Activated naive CD4-positive, alpha-beta T cell treated with anti-CD3 and anti-CD28 coated beads, Interleukin-2, amount 50 U/mL, for 72 hours (primary cell): ENCODE measurements at regions not wholly inside any gene's neighbourhood (a gene's known extent, or its start where the extent isn't known, plus 50 kb on each side); places are given as distances from the start of the nearest gene placed in this dataset.

ENCODE experiments used
- ATAC-seq, 2 donors: fragments of 150-1000 bp; cut with Tn5 transposase; 2 replicates each; pipeline ENCODE4 v1.10.0; 2021; ENCODE audit warnings: mild to moderate bottlenecking in 2 of 2, moderate library complexity in 2 of 2
- DNase-seq, 2 donors: peaks; one replicate each; pipeline ENCODE4 v3.0.0; 2021 to 2022; ENCODE audit warnings: low spot score in 2 of 2
- H3K27ac Mint-ChIP-seq, 2 donors: one replicate each; pipeline ENCODE4 v1.8.0; 2022; ENCODE audit warnings: mild to moderate bottlenecking in 2 of 2, mixed read lengths in 2 of 2
- H3K36me3 Mint-ChIP-seq, 2 donors: one replicate each; pipeline ENCODE4 v1.8.0; 2022; ENCODE audit warnings: mixed read lengths in 2 of 2
- H3K9me3 Mint-ChIP-seq, 2 donors: one replicate each; pipeline ENCODE4 v1.8.0; 2022; ENCODE audit warnings: mixed read lengths in 2 of 2

DNA sequence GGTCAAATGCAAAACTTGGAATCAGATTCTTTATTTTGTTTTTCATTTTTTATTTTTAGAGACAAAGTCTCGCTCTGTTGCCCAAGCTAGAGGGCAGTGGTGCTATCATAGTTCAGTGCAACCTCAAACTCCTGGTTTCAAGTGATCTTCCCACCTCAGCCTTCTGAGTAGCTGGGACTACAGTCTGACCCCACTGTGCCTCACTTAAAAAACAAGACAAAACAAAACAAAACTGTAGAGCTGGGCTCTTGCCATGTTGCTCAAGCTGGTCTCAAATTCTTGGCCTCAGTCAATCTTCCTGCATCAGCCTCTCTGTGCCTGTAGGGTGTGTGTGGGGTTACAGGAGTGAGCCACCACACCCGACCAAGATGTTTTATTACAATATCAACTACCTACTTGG is 396.0 kb upstream of the USP24 start:
- ATAC-seq: no peak
- H3K9me3 Mint-ChIP-seq: peaks cover 0 to 11% of the 10 kb centered on the region in 2 donors

DNA sequence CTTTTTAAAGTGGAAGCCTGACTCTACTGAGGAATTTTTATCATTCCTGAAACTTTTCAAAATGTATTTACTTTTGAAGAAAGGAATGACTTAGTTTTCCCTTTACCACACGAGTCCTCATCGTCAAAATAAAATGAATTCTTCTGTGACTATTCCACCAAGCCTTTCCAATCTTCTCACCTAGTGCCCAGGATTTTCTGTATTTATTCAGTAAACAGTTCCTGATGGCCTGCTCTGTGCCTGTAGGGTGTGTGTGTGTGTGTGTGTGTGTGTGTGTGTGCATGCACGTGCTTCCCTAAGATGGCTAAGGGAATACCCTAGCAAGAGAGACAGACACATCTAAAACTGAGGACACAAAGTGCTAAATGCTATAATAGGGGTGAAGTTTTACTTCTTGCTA is 395.0 kb upstream of the USP24 start:
- no peaks in the 10 kb centered on the region for H3K36me3 Mint-ChIP-seq
- H3K27ac Mint-ChIP-seq: no peak overlapping the region
- H3K9me3 Mint-ChIP-seq: peaks cover 0 to 5% of the 10 kb centered on the region in 2 donors
- no peak for ATAC-seq
- no peak for DNase-seq

More for the DNA sequence above, 396.0 kb upstream of the USP24 start:
- no peak overlapping the region for H3K27ac Mint-ChIP-seq
- DNase-seq: no peak
- peaks cover 0 to 5% of the 10 kb centered on the region in 2 donors for H3K36me3 Mint-ChIP-seq

DNA sequence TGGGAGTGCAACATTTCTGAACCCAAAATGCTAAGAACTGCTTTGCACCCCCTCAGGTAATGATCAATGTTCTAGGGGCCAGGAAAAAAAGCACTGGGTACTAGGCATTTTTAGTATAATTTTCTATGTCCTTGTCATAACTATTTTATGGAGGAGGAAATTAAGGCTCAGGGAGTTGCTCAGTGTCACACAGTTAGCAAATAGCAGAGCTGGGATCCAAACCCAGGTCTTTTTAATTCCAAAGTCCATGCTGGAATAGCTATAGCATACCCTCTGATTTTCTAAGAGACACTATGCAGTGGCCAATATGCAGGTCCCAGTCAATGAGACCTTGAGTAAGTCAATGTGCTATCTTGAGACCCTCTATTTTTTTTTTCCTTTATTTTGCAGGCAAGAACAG is 394.5 kb upstream of the USP24 start:
- H3K9me3 Mint-ChIP-seq: peaks cover 0 to 5% of the 10 kb centered on the region in 2 donors
- ATAC-seq: no peak
- H3K27ac Mint-ChIP-seq: no peak overlapping the region
- H3K36me3 Mint-ChIP-seq: no peaks in the 10 kb centered on the region
- no peak for DNase-seq

DNA sequence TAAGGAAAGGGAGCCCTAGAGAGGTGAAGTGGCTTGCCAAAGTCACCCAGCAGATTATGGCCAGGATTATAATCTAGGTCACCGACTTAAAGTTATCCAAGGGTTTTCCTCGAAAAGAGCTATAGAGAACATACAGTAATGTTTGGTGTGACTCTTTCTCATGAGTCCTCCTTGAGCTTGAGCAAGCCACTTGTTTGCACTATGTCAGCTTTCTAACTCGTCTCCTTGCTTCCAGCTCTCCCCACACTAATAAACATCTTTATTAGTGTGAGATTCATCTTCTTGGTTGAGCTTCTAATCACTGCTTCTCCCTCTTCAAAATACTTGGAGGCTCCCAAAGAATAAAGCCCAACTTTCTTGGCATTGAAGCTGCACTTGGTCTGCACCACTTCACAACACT is 390.0 kb upstream of the USP24 start:
- no peak for ATAC-seq
- H3K27ac Mint-ChIP-seq: no peak overlapping the region

DNA sequence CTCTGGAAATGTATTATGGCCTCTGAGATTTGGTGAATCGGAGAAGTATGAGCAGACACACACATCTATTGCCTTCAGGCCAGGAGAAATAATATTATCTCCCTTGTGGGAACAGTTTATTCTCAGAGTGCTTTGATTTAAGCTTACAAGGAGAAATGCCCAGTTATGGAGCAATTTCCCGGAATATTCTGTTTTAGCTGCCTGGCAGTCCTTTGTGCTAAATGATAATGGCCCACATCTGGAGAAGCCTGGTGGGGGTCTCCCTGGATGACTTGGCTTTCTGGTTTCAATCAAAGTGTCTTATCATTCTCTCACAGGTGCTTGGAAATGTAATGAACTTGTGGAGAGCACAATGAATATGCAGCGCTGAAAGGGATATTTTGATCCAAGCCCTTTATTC is 389.6 kb upstream of the USP24 start:
- H3K9me3 Mint-ChIP-seq: peaks cover 0 to 5% of the 10 kb centered on the region in 2 donors
- no peak for DNase-seq
- H3K27ac Mint-ChIP-seq: no peak overlapping the region
- no peak for ATAC-seq
- no peaks in the 10 kb centered on the region for H3K36me3 Mint-ChIP-seq

More for the DNA sequence above, 390.0 kb upstream of the USP24 start:
- no peak for DNase-seq
- H3K9me3 Mint-ChIP-seq: peaks cover 0 to 5% of the 10 kb centered on the region in 2 donors
- no peaks in the 10 kb centered on the region for H3K36me3 Mint-ChIP-seq

DNA sequence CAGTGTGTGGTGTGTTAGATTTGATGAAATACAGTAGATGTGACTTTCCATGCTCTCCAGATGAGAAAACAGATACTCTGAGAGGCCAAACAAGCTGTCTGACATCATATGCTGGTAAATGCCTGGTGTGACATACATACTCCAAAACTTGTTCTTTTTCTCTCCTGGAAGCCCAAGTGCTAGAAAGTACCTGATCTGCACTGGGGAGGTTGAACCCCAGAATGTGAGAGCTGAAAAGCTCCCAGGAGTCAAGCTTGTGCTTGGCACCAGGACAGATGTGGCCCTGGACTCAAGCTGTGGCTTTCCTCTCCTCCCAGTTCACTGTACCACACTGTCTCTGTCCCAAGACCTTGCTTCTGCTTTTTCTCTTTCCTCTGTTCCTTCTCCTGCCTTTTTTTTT is 389.0 kb upstream of the USP24 start:
- peaks cover 0 to 5% of the 10 kb centered on the region in 2 donors for H3K9me3 Mint-ChIP-seq
- ATAC-seq: no peak

DNA sequence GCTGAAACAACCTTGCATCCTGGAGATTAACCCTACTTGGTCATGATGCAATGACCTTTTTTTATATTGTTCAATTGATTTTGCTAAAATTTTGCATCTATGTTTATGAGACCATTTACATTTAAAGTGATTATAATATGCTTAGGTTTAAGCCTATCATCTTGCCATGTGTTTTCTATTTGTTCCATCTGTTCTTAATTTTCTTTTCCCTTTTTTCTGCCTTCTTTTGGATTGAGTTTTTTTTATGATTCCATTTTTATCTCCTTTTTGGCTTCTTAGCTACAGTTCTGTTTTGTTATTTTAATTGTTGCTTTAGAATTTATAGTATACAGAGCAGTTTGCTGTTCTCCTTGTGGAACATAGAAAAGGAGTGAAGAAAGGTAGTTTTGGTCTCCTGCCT is 385.1 kb upstream of the USP24 start:
- no peak overlapping the region for H3K27ac Mint-ChIP-seq
- peaks cover 7 to 16% of the 10 kb centered on the region in 2 donors for H3K9me3 Mint-ChIP-seq
- ATAC-seq (no peak), DNase-seq (no peak)
- H3K36me3 Mint-ChIP-seq: peaks cover 0 to 4% of the 10 kb centered on the region in 2 donors

More for the DNA sequence above, 389.0 kb upstream of the USP24 start:
- no peak overlapping the region for H3K27ac Mint-ChIP-seq
- DNase-seq: no peak
- no peaks in the 10 kb centered on the region for H3K36me3 Mint-ChIP-seq

DNA sequence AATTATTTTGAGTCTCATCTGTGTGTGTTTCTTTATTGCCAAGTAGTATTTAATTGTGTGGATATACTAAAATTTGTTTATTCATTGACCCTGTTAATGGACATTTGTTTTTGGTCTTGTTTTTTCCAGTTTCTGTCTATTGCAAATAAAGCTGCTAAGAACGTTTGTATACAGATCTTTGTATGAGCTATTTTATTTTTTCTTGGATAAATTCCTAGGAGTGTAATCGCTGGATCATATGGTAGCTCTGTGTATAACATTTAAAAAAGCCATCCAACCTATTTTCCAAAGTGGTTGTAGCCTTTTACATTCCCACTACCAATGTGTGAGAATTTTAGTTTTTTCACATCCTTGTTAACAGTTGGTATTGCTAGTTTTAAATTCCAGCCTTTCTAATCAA is 382.7 kb upstream of the USP24 start:
- DNase-seq: no peak
- Mint-ChIP-seq H3K27ac (no peak overlapping the region), H3K36me3 (peaks cover 0 to 4% of the 10 kb centered on the region in 2 donors), H3K9me3 (peaks cover 7 to 20% of the 10 kb centered on the region in 2 donors)
- ATAC-seq: no peak

DNA sequence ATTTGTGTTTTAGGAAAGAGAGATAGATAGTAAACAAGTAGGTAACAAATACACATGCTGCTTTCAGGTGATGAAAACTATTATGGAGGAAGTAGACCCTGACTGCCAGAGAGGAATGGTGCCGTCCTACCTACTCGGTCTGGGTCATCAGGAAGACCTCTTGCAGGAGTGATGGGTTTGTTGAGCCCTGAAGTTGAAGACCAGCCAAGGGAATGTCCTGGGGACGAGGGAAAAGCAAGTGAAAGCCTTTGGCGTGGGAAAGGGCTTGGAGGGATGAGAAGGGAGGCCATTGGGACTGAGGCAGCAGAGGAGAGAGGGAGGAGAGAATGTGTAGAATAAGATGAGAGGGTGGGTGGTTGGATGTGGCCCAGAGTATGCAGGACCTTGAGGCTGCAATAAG is 379.5 kb upstream of the USP24 start:
- DNase-seq (no peak), ATAC-seq (no peak)
- H3K9me3 Mint-ChIP-seq: peaks cover 7 to 24% of the 10 kb centered on the region in 2 donors
- H3K36me3 Mint-ChIP-seq: peaks cover 0 to 4% of the 10 kb centered on the region in 2 donors
- H3K27ac Mint-ChIP-seq: no peak overlapping the region

DNA sequence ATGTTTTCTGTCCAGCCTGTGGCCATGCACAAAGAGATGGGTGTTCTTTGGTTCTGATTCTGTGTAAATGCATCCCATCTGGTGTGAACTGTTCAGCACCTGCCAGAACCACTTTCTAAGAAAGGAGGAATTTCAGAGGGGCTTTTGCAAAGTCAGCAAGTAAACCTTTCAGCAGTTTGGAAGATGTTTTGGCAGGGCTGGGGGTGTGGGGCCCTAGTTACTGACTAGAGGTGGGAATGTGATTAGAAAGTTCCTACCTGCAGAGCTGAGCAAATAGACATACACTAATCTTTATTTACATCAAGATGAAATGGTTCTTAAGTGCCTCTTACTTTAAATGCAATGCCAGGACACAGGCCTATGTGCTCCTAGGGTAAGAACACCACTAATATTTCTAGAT is 378.1 kb upstream of the USP24 start:
- DNase-seq (no peak), ATAC-seq (no peak)
- Mint-ChIP-seq H3K9me3 (peaks cover 7 to 24% of the 10 kb centered on the region in 2 donors), H3K36me3 (peaks cover 0 to 4% of the 10 kb centered on the region in 2 donors), H3K27ac (no peak overlapping the region)

DNA sequence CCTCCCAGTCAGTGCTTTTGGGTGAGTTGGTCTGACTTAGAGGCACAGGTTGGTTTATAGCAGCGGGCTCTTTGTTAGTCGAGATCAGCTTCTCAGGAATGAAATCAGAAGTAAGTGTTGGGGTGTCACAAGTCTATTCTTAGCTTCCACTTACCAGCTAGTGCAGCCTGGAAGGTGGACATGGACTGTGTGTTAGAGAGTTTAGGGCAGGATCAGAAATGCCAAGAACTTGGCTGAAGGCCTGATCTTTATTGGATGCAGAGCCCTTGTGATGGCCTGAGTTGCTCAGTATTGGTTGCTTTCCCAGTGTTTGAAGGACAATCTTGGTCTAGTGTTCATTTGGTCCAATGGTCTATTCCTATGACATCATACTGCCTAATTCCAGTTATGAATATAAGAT is 377.0 kb upstream of the USP24 start:
- H3K27ac Mint-ChIP-seq: no peak overlapping the region
- peaks cover 0 to 4% of the 10 kb centered on the region in 2 donors for H3K36me3 Mint-ChIP-seq
- ATAC-seq (no peak), DNase-seq (no peak)
- peaks cover 4 to 19% of the 10 kb centered on the region in 2 donors for H3K9me3 Mint-ChIP-seq

DNA sequence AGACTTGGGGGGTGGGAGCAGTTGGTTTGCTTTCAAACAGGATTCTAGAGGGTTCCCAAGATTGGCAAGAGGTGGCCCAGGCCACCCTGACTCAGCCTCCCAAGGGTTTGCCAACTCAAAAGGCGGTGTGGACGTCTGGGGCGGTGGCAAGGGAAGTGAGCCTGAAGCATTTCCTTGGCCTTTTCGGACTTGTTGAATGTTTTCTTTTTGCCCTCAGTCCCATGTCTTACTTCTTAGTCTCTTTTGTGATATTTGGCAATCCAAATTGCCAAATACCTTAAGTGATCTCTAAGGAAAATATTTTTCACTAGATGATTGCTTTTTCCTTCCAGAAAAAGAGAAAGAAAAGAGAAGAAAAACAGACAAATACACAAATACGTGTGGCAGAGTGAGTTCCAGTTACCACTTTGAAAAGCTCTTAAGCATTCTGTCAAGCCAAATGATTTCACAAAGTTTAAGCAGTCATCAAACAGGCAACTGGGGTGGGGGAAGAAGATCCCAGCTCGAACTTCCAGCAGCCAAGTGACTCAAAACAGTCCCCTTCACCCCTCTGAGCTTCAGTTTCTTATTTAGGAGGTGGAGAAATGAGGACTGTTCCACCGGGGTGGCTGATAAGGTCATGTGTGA is 374.6 kb upstream of the USP24 start:
- no peak for DNase-seq
- no peak for ATAC-seq
- H3K27ac Mint-ChIP-seq: no peak overlapping the region
- H3K36me3 Mint-ChIP-seq: no peaks in the 10 kb centered on the region
- peaks cover 0 to 8% of the 10 kb centered on the region in 2 donors for H3K9me3 Mint-ChIP-seq

DNA sequence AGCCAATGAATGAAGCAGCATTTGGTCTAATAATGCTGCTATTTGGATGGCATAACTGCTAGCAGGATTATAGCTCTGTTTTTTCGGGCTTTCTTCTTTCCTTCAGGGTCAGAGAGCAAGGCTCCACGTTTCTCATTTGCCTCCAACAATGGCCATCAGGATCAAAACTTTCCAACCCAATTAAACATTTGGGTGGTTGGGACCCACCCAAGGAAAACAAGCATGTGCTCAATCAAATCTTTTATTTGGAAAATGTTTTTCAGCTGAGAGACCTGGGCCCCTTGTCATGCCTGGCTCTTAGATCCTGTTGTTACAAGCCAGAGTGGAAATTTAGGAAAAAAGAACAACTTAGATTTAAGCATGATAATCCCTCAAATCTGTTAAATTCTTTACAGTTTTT is 373.1 kb upstream of the USP24 start:
- H3K36me3 Mint-ChIP-seq: no peaks in the 10 kb centered on the region
- no peak overlapping the region for H3K27ac Mint-ChIP-seq
- no peak for ATAC-seq
- peaks cover 0 to 4% of the 10 kb centered on the region in 2 donors for H3K9me3 Mint-ChIP-seq
- no peak for DNase-seq

DNA sequence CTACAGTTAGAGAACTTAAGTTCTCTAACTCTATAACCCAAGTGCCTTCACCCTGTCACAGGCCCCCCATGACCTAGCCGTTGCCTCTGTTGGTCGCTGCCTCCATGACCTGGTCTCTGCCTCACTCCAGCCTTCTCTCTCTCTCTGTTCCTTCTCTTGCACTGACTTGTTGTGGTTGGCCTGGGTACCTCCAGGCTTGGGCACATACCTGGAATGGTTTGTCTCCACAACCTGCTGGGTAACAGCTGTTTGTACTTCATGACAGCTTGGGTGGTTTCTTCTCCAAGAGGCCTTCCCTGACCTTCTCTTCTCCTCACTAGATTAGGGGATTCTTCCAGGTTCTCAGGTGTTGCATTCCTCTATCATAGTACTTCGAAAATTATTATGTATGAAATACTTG is 371.6 kb upstream of the USP24 start:
- DNase-seq (no peak), ATAC-seq (no peak)
- no peak overlapping the region for H3K27ac Mint-ChIP-seq
- no peaks in the 10 kb centered on the region for H3K9me3 Mint-ChIP-seq
- H3K36me3 Mint-ChIP-seq: no peaks in the 10 kb centered on the region

DNA sequence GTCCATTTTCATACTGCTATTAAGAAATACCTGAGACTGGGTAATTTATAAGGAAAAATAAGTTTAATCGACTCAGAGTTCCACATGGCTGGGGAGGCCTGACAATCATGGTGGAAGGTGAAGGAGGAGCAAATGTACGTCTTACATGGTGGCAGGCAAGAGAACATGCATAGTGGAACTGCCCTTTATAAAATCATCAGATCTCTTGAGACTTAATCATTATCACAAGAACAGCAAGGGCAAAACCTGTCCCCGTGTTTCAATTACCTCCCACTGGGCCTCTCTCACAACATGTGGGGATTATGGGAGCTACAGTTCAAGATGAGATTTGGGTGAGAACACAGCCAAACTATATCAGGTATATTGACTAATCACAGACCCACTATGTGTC is 370.2 kb upstream of the USP24 start:
- Mint-ChIP-seq H3K36me3 (no peaks in the 10 kb centered on the region), H3K9me3 (no peaks in the 10 kb centered on the region), H3K27ac (no peak overlapping the region)
- no peak for DNase-seq
- no peak for ATAC-seq

DNA sequence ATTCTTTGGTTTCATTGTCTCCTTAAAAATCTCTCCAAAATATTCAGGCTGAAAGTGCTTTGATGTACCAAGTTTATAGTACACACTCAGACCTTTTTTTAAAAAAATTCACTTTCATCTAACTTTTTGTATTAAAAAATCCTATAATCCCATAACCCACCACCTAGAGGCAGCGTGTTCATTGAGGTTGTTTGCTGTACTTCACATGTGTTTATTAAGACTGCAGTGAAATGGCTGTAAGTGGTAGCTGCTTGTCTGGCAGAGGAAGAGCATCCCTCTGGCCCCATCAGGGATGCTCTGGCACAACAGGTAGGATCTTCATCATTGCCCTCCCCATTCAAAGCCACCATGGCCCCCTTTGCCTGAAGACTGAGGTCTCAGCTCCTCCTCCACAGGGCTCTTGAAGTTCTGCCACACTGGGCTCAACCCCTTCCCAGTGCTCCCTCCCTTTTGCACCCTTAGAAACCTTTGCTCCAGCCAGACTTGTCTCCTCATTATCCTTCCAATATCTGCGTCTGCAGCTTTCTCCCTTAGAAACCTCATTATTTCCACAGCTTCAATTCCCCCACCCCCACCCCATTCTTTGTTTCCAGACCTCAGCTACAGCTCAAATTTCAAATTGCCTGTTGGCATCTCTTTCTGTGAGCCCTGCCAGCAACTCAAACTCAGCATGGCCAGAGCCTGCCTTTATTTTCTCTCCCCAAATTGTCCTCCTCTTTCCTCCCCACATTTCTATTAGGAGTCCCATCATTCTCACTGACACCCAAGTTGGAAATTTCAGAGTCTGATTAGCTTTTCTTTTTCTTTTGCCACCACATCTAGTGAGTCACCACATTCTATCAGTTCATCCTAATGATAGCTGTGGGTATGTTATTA is 369.6 kb upstream of the USP24 start:
- Mint-ChIP-seq H3K27ac (no peak overlapping the region), H3K36me3 (no peaks in the 10 kb centered on the region), H3K9me3 (no peaks in the 10 kb centered on the region)
- DNase-seq: no peak
- ATAC-seq: no peak

DNA sequence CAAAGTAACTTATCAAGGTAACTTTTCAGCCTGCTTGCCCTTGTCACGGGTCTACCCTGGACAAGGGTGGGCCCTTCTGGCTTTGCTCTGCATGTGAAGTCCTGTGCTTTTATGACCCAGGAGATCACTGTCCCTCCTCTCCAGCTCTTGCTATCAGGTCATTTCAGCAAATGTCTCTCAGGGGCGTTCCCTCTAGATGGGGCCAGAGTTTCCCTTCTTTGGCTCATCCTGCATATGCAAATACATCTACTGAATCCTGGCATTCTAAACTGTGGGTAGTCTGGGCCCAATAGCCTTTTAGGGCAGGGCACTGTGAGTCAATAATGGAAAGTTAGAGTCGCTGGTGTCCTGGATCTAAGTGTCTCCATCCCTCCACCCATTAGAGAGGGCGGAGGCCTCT is 366.9 kb upstream of the USP24 start:
- DNase-seq (no peak), ATAC-seq (no peak)
- H3K27ac Mint-ChIP-seq: no peak overlapping the region
- no peaks in the 10 kb centered on the region for H3K9me3 Mint-ChIP-seq
- H3K36me3 Mint-ChIP-seq: no peaks in the 10 kb centered on the region

DNA sequence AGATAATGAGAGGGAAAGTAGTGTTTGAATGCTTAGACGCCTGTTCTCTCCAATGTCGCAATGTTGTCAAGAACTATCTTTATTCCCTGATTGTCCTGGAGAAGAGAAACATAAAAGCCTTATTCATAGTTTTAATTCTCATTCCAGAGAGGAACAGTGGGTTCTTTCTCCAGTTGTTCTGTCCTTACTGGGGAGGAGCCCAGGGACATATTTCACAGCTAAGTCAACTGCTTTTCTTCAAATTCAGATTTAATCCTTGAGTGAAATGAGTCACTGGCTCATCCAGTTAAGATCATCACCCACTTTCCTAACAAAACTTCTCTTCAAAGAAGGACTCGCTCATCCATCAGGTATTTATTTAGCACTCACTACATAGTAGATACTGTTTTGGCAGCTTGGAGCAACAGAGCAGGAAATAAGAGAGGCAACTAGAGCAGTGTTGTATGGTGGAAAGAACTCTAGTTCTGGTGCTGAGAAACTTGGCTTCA is 365.7 kb upstream of the USP24 start:
- ATAC-seq (no peak), DNase-seq (no peak)
- no peaks in the 10 kb centered on the region for H3K9me3 Mint-ChIP-seq
- no peaks in the 10 kb centered on the region for H3K36me3 Mint-ChIP-seq
- H3K27ac Mint-ChIP-seq: no peak overlapping the region
